Panc1 (cell line): ENCODE measurements at regions not wholly inside any gene's neighbourhood (a gene's known extent, or its start where the extent isn't known, plus 50 kb on each side); places are given as distances from the start of the nearest gene placed in this dataset.

Experiments used
- ATAC-seq: fragments of 200-7000 bp; cut with Tn5 transposase; 2 replicates; pipeline ENCODE4 v1.9.1; 2020; ENCODE audit warnings: mild to moderate bottlenecking, moderate library complexity
- BruUV-seq: library from RNA; stranded (reverse); fragments of 400-500 nt; replicated peaks from 2 replicates; lab custom pipeline; 2021; lab: Mats Ljungman, UMichigan
- CTCF ChIA-PET: fragments of 300-600 bp; sonication (Branson Sonifier 250); formaldehyde crosslinking; loops from one replicate; lab custom pipeline; 2022; ENCODE audit warnings: antibody characterized with exemption; lab: Charles Lee
- POLR2A ChIA-PET: fragments of 300-600 bp; sonication (Branson Sonifier 250); formaldehyde crosslinking; loops from one replicate; lab custom pipeline; 2022; ENCODE audit warnings: antibody characterized with exemption; lab: Charles Lee
- DNase-seq: peaks from one replicate; pipeline ENCODE4 v3.0.0-alpha.2; 2010; ENCODE audit warnings: low read depth, low spot score
- H3K27ac ChIP-seq: 2 replicates; pipeline ENCODE4 v1.5.1; 2011; ENCODE audit warnings: mild to moderate bottlenecking, low read length, inconsistent platforms
- H3K27me3 ChIP-seq: fragments of 200-500 bp; sonication (Bioruptor generic); 2 replicates; pipeline ENCODE4 v1.6.0; 2014; ENCODE audit warnings: low read length, inconsistent platforms; ENCODE audit not compliant: control insufficient read depth, insufficient read depth
- H3K36me3 ChIP-seq: fragments of 200-500 bp; sonication (Bioruptor generic); 2 replicates; pipeline ENCODE4 v1.5.1; 2014; ENCODE audit warnings: inconsistent platforms, mild to moderate bottlenecking, low read length, moderate library complexity; ENCODE audit not compliant: control insufficient read depth, insufficient read depth
- H3K4me1 ChIP-seq: 2 replicates; pipeline ENCODE4 v1.5.1; 2011; ENCODE audit warnings: inconsistent platforms, mild to moderate bottlenecking, low read length, moderate library complexity; ENCODE audit not compliant: control insufficient read depth, insufficient read depth
- H3K4me3 ChIP-seq, 2 experiments: 2 replicates each; pipeline ENCODE4 v1.5.1; 2011 to 2012; ENCODE audit warnings: low read depth in 2 of 2, low read length in 2 of 2, mild to moderate bottlenecking in 2 of 2, inconsistent platforms in 1 of 2, moderate library complexity in 1 of 2
- H3K9me3 ChIP-seq: fragments of 200-500 bp; sonication (Bioruptor generic); 2 replicates; pipeline ENCODE4 v1.5.1; 2014; ENCODE audit warnings: low read depth, mild to moderate bottlenecking, inconsistent platforms, low read length, moderate library complexity; ENCODE audit not compliant: control insufficient read depth, insufficient read depth
- CTCF ChIP-seq: fragments of 450-650 bp; IDR thresholded peaks from 2 replicates; pipeline ENCODE4 v1.5.1; 2017; ENCODE audit warnings: mild to moderate bottlenecking
- POLR2AphosphoS5 ChIP-seq: IDR thresholded peaks from 2 replicates; pipeline ENCODE4 v1.6.1; 2012; ENCODE audit warnings: mild to moderate bottlenecking, low read depth, low read length, moderate library complexity
- REST ChIP-seq, 2 experiments: IDR thresholded peaks; 2 replicates each; pipeline ENCODE4 v1.6.1; 2011 to 2012; ENCODE audit warnings: low read depth in 2 of 2, control low read depth in 1 of 2, low read length in 1 of 2, mild to moderate bottlenecking in 1 of 2, moderate library complexity in 1 of 2; ENCODE audit not compliant: insufficient read depth in 1 of 2
- SIN3A ChIP-seq: IDR thresholded peaks from 2 replicates; pipeline ENCODE4 v1.6.1; 2012; ENCODE audit warnings: low read depth, mild to moderate bottlenecking, low read length, moderate library complexity, borderline replicate concordance; ENCODE audit not compliant: insufficient read depth
- TCF7L2 ChIP-seq: IDR thresholded peaks from 2 replicates; pipeline ENCODE4 v1.6.1; 2011; ENCODE audit warnings: mild to moderate bottlenecking, low read depth, low read length, inconsistent platforms
- in situ Hi-C: cut with HindIII; loops from 2 replicates; pipeline ENCODE4 v1.10.0; 2016; ENCODE audit warnings: low sequenced_read_pairs, low pct_unique_long_range_greater_than_20kb
- intact Hi-C: fragments of 100-400 bp; cut with micrococcal nuclease; formaldehyde crosslinking; loops from one replicate; pipeline ENCODE4 v1.10.0; 2022; ENCODE audit not compliant: unreplicated experiment

DNA sequence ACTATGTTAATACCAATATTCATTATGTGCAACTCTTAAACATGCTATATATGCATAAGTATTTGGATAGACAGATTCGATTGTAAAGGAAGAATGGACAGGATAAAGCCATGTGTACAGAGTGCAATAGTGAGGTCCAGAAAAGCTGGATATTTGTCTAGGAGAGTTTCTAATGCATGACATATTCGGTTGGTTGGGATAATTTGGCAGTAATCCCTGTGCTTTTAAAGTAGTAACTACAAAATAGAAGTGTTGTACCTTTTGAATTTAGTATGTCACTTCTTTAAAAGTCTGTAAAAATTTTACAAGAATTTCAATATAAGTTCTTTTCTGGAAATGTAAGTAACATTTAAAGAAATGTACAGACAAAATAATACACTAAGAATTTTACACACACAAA, 774.5 kb downstream of the USP25 start:
- intact Hi-C loops (no loop called here), in situ Hi-C loops (no loop called here)

DNA sequence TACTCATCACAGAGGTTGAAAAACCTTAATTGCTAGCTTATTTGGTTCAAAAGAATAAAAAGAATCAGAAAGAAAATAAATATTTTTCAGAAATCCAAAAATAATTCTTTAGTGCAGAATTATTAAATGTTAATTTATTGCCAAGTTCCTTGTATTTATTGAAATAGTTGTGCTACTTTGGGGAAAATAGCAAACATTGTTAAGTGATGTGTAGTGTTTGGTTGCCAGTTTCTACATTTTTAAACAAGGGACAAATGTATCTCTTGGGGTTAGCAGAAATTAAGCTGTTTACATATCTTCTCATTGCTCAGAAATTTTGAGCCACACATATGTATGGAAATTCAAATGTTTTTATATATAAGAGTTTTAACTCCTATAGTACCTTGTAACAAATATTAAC, 775.0 kb downstream of the USP25 start:
- Histone ChIP-seq H3K36me3 (no peaks in the 10 kb centered on the region), H3K27me3 (no peaks in the 10 kb centered on the region), H3K27ac (no peak overlapping the region), H3K9me3 (no peaks in the 10 kb centered on the region), H3K4me3 (no peak overlapping the region), H3K4me1 (no peaks in the 10 kb centered on the region)
- POLR2A ChIA-PET, result no interaction called here
- in situ Hi-C loops, result no loop called here
- BruUV-seq, result no TSS peak
- ATAC-seq (no peak), DNase-seq (no peak)
- TF ChIP-seq CTCF, result no peak
- TF ChIP-seq POLR2AphosphoS5, result no peak
- TF ChIP-seq REST (IDR thresholded peaks at IDR 0.05; ENCODE audit: insufficient read depth in 1 of 2, low read depth in 2 of 2, low read length in 1 of 2), result no peak
- TF ChIP-seq SIN3A, result no peak
- no peak for TF ChIP-seq TCF7L2
- intact Hi-C loops, result no loop called here
- CTCF ChIA-PET, result no interaction called here

More for the DNA sequence above, 774.5 kb downstream of the USP25 start:
- no peaks in the 10 kb centered on the region for H3K36me3 ChIP-seq
- BruUV-seq, result no TSS peak
- H3K27ac ChIP-seq, result no peak overlapping the region
- H3K9me3 ChIP-seq, result no peaks in the 10 kb centered on the region
- CTCF ChIA-PET, result no interaction called here
- ATAC-seq, result no peak
- POLR2A ChIA-PET, result no interaction called here
- TF ChIP-seq TCF7L2, result no peak
- TF ChIP-seq REST (IDR thresholded peaks at IDR 0.05; ENCODE audit: insufficient read depth in 1 of 2, low read depth in 2 of 2, low read length in 1 of 2), result no peak
- no peak for TF ChIP-seq CTCF
- no peak for TF ChIP-seq SIN3A
- no peak for TF ChIP-seq POLR2AphosphoS5
- H3K4me1 ChIP-seq, result no peaks in the 10 kb centered on the region
- H3K4me3 ChIP-seq, result no peak overlapping the region
- H3K27me3 ChIP-seq, result no peaks in the 10 kb centered on the region
- no peak for DNase-seq
